ENCODE measurements at regions not wholly inside any gene's neighbourhood (a gene's known extent, or its start where the extent isn't known, plus 50 kb on each side); places are given as distances from the start of the nearest gene placed in this dataset.
"Not testable (repeated sequence)": the region's sequence is repeated elsewhere in the genome, so short reads cannot be mapped to it uniquely, and the experiment has no call there.

GRCh38 chr20:30660982-30661381 lies 596.5 kb upstream of the DEFB115 start:
- DNase-seq (ENCODE audit: low read depth in 2 of 2) = not testable (repeated sequence)

GRCh38 chr20:30668418-30668817 lies 589.0 kb upstream of the DEFB115 start:
- DNase-seq (ENCODE audit: low read depth in 2 of 2) = not testable (repeated sequence)

GRCh38 chr20:30669330-30670029 lies 588.0 kb upstream of the DEFB115 start:
- DNase-seq (ENCODE audit: low read depth in 2 of 2) = not testable (repeated sequence)

- DNase-seq (ENCODE audit: low read depth in 2 of 2) = not testable (repeated sequence)
Measured at GRCh38 chr20:30671120-30671519, 586.3 kb upstream of the DEFB115 start.

GRCh38 chr20:30675988-30676564 lies 581.4 kb upstream of the DEFB115 start:
- DNase-seq (ENCODE audit: low read depth in 2 of 2) = not testable (repeated sequence)

GRCh38 chr20:30682236-30682635 lies 575.2 kb upstream of the DEFB115 start:
- DNase-seq (ENCODE audit: low read depth in 2 of 2) = not testable (repeated sequence)

GRCh38 chr20:30712861-30713260 lies 544.6 kb upstream of the DEFB115 start:
- not testable (repeated sequence) for DNase-seq (ENCODE audit: low read depth in 2 of 2)

GRCh38 chr20:30719415-30720199 lies 537.9 kb upstream of the DEFB115 start:
- DNase-seq (ENCODE audit: low read depth in 2 of 2) = not testable (repeated sequence)

GRCh38 chr20:30723511-30723910 lies 534.0 kb upstream of the DEFB115 start:
- DNase-seq (ENCODE audit: low read depth in 2 of 2) = not testable (repeated sequence)

GRCh38 chr20:30723934-30724687 lies 533.4 kb upstream of the DEFB115 start:
- not testable (repeated sequence) for DNase-seq (ENCODE audit: low read depth in 2 of 2)

- DNase-seq (ENCODE audit: low read depth in 2 of 2) = not testable (repeated sequence)
Measured at GRCh38 chr20:30724688-30725074, 532.8 kb upstream of the DEFB115 start.

GRCh38 chr20:30725188-30725587 lies 532.3 kb upstream of the DEFB115 start:
- not testable (repeated sequence) for DNase-seq (ENCODE audit: low read depth in 2 of 2)

- not testable (repeated sequence) for DNase-seq (ENCODE audit: low read depth in 2 of 2)
Measured at GRCh38 chr20:30728271-30728885, 529.1 kb upstream of the DEFB115 start.
